Small intestine (tissue), 7 donors: ENCODE measurements at regions not wholly inside any gene's neighbourhood (a gene's known extent, or its start where the extent isn't known, plus 50 kb on each side); places are given as distances from the start of the nearest gene placed in this dataset.
"Not testable (repeated sequence)": the region's sequence is repeated elsewhere in the genome, so short reads cannot be mapped to it uniquely, and the experiment has no call there.

Experiments
- DNase-seq, 2 donors: peaks; one replicate each; pipeline versions ENCODE4 v3.0.0 to v3.0.0-alpha.2; 2013
- FAIRE-seq: peaks from 2 replicates; lab custom pipeline; 2012; peaks lifted over from hg19 to GRCh38; lab: Jason Lieb, UNC
- H3K27ac ChIP-seq, 3 donors: one replicate each; pipeline ENCODE4 v1.5.1; 2013; ENCODE audit warnings: low read length in 2 of 3, mild to moderate bottlenecking in 2 of 3, control low read depth in 1 of 3, inconsistent platforms in 1 of 3, low read depth in 1 of 3, moderate library complexity in 1 of 3
- H3K27me3 ChIP-seq, 3 donors: one replicate each; pipeline ENCODE4 v1.6.1; 2013; ENCODE audit warnings: low read length in 3 of 3, inconsistent platforms in 1 of 3; ENCODE audit not compliant: control insufficient read depth in 3 of 3, insufficient read depth in 3 of 3
- H3K36me3 ChIP-seq, 3 donors: one replicate each; pipeline ENCODE4 v1.6.1; 2013; ENCODE audit warnings: low read length in 3 of 3, inconsistent platforms in 1 of 3, low read depth in 1 of 3, mild to moderate bottlenecking in 1 of 3, moderate library complexity in 1 of 3; ENCODE audit not compliant: control insufficient read depth in 3 of 3, insufficient read depth in 2 of 3
- H3K4me1 ChIP-seq, 3 donors: one replicate each; pipeline ENCODE4 v1.6.1; 2013; ENCODE audit warnings: low read length in 2 of 3, inconsistent platforms in 1 of 3, low read depth in 1 of 3, mild to moderate bottlenecking in 1 of 3, moderate library complexity in 1 of 3; ENCODE audit not compliant: control insufficient read depth in 3 of 3, insufficient read depth in 2 of 3
- H3K4me3 ChIP-seq, 3 donors: one replicate each; pipeline ENCODE4 v1.5.1; 2013; ENCODE audit warnings: low read length in 3 of 3, control low read depth in 1 of 3, inconsistent platforms in 1 of 3, low read depth in 1 of 3, mild to moderate bottlenecking in 1 of 3, moderate library complexity in 1 of 3
- H3K9me3 ChIP-seq, 2 donors: one replicate each; pipeline ENCODE4 v1.6.1; 2013; ENCODE audit warnings: low read depth in 1 of 2, low read length in 1 of 2; ENCODE audit not compliant: control insufficient read depth in 2 of 2, insufficient read depth in 1 of 2
- WGBS, 3 donors: extraction: QIAGEN DNeasy Blood & Tissue Kit; methylation state at CpG; one replicate each; pipeline ENCODE4 v1.1.7; 2013; 5-methylcytosine and 5-hydroxymethylcytosine counted together
- donor health status: healthy with polysubstance abuse.
- donor health status: control.
- donor health status: control.
- donor health status: Bipolar disorder and iron deficiency.
- donor health status: healthy.

DNA sequence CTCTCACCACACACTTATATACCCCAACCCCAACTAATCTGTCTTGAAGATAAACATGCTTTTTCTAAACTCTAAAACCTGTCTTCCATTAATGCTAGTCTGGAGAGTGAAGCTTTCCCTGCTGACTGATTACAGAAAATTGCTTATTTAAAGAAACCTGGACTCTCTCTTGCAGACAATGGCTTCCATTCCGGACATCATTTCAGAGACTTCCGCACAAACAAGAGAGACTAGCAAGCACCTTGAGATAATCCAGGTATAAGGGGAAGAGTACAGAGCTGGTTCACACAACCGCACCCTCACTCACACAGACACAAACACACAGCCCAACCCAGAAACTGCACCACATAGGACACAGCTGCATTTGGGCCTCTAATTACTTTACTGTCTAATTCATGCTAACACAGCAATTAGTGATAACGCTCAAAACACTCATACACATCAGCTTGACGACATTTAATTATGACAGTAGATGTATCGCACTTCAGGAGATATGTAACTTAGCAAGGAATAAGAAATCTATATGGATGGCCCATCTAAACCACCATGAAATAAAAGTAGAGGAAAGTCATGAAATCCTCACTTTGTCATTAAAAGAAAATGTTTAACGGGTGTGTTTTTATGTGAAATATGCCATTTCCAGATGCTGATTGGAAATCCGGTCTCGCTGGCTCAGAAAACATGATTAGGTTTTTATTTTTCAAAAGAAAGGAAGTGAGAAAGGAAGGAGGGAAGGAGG, 138.1 kb upstream of the JARID2 start:
- 86 to 90% (median 90%) methylated on average over 9 of the region's 9 CpGs for WGBS, 3 donors
- H3K27me3 ChIP-seq = no peaks in the 10 kb centered on the region
- peaks cover 0 to 4% of the 10 kb centered on the region in 2 donors for H3K9me3 ChIP-seq
- no peak for FAIRE-seq
- H3K4me3 ChIP-seq = no peak overlapping the region
- H3K27ac ChIP-seq = no peak overlapping the region
- no peaks in the 10 kb centered on the region for H3K36me3 ChIP-seq
- DNase-seq = no peak
- H3K4me1 ChIP-seq = no peaks in the 10 kb centered on the region

DNA sequence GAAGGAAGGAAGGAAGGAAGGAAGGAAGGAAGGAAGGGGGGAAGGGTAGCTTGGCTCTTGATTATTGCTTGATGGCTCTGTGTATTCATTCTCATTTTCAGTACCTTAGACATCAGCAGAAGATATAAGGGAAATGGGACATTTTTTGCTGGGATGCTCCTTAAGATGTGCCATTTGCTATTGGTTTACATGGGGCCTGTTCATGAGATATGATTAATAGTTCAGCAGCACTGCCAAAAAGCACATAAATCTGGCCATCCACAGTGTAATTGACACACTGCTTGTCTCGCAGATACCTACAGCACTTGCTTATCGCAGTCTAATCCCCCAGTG, 137.5 kb upstream of the JARID2 start:
- no peak overlapping the region for H3K4me3 ChIP-seq
- FAIRE-seq = no peak
- no peaks in the 10 kb centered on the region for H3K36me3 ChIP-seq
- 94 to 96% (median 96%) methylated on average over 2 of the region's 2 CpGs for WGBS, 3 donors
- H3K27me3 ChIP-seq = no peaks in the 10 kb centered on the region
- DNase-seq = no peak
- peaks cover 0 to 4% of the 10 kb centered on the region in 2 donors for H3K9me3 ChIP-seq
- H3K4me1 ChIP-seq = no peaks in the 10 kb centered on the region
- H3K27ac ChIP-seq = no peak overlapping the region

DNA sequence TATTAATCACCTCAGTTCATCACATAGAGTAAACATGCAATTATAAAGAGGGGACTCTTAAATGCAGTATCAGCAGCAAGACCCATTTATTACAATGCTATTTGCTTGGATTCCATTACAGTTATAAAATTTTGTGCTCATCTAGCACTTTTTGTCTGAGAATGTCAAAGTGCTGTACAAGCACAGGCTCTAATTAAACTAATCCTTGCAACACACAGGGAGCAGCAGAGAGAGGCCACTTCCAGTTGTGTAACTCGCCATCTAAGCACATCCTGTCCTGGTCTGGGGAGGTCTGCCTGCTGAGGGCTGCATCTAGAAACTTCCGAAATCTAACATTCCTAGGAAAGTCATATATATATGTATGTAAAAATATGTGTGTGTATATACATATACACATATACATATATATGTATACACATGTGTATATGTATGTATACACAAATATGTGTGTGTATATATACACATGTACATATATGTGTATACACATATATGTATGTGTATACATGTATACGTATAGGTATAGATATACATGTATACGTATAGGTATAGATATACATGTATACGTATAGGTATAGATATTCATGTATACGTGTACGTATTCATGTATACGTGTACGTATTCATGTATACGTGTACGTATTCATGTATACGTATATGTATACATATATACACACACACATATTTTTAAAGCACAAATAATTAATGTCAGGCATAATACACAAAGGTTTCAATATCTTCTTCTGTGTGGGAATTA, 136.4 kb upstream of the JARID2 start:
- H3K9me3 ChIP-seq = peaks cover 0 to 4% of the 10 kb centered on the region in 2 donors
- 87 to 91% (median 88%) methylated on average over 12 of the region's 12 CpGs for WGBS, 3 donors
- no peaks in the 10 kb centered on the region for H3K27me3 ChIP-seq
- H3K4me1 ChIP-seq = no peaks in the 10 kb centered on the region
- FAIRE-seq = peak; percentile 53
- H3K4me3 ChIP-seq = no peak overlapping the region
- H3K27ac ChIP-seq = no peak overlapping the region
- DNase-seq = peak in 1 of 2 donors; percentile 39
- no peaks in the 10 kb centered on the region for H3K36me3 ChIP-seq

DNA sequence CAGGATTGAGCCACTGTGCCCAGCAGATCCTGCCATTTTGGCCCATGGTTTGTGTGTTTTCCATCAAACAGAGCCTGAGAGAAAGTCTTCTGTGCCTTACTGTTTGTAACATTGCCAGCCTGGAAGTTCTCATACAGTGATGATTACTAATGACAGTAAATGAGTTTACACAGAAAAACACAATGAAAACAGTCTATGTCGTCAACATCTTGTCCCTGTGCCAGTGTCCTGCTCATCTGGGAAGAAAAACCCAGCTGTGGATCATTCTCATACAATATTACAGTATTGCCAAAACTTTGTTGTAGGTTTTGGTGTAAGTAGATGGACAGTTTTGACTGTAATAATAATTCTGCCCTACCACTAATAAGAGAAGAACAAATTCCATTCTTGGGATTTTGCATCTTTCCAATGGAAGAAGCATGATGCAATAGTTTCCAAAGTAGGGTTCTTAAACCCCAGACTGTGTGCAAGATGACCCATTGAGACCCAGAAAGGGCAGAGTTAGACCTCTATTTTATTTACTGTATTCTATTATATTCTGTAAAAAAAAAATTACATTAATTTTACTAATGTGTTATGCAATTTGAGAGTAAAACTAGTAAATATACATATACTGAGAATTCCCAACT, 135.0 kb upstream of the JARID2 start:
- Histone ChIP-seq H3K9me3 (no peaks in the 10 kb centered on the region), H3K4me3 (no peak overlapping the region), H3K27ac (no peak overlapping the region), H3K27me3 (no peaks in the 10 kb centered on the region), H3K4me1 (no peaks in the 10 kb centered on the region), H3K36me3 (no peaks in the 10 kb centered on the region)
- FAIRE-seq = no peak
- WGBS, 3 donors = 60 to 92% (median 74%) methylated on average over 1 of the region's 1 CpG
- no peak for DNase-seq

DNA sequence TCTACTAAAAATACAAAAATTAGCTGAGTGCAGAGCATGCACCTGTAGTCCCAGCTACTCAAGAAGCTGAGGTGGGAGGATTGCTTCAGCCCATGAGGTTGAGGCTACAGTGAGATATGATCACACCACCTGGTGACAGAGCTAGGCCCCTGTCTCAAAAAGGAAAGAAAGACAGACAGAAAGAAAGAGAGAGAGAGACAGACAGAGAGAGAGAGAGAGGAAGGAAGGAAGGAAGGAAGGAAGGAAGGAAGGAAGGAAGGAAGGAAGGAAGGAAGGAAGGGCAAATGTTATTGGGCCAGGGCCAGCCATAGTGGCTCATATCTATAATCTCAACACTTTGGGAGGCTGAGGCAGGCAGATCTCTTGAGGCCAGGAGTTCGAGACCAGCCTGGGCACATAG, 134.3 kb upstream of the JARID2 start:
- H3K4me1 ChIP-seq, H3K36me3 ChIP-seq, H3K4me3 ChIP-seq, DNase-seq, H3K27me3 ChIP-seq, H3K9me3 ChIP-seq, H3K27ac ChIP-seq, FAIRE-seq: not testable (repeated sequence)
- WGBS, 3 donors = 86 to 95% (median 92%) methylated on average over 1 of the region's 1 CpG

DNA sequence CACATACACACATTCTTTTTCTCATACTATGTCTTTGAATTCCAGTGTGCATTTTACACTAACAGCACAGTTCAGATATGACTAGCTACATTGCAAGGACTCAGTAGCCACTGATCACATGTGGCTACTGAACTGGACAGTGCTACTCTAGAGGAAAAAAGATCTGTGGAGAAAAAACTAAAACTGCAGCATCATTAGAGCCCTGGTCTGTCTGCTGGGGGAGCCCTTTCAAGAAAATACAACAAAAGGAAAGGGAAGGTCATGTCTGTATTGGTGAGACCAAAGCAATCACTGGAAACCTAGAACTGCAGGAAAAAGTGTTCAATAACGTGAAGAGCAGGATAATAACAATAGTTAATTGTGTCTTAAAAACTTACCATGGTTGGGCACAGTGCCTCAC, 132.3 kb upstream of the JARID2 start:
- DNase-seq (no peak), FAIRE-seq (no peak)
- Histone ChIP-seq H3K9me3 (no peaks in the 10 kb centered on the region), H3K4me3 (no peak overlapping the region), H3K36me3 (no peaks in the 10 kb centered on the region), H3K4me1 (no peaks in the 10 kb centered on the region), H3K27ac (no peak overlapping the region), H3K27me3 (no peaks in the 10 kb centered on the region)
- WGBS, 3 donors = 38 to 78% (median 71%) methylated on average over 1 of the region's 1 CpG

DNA sequence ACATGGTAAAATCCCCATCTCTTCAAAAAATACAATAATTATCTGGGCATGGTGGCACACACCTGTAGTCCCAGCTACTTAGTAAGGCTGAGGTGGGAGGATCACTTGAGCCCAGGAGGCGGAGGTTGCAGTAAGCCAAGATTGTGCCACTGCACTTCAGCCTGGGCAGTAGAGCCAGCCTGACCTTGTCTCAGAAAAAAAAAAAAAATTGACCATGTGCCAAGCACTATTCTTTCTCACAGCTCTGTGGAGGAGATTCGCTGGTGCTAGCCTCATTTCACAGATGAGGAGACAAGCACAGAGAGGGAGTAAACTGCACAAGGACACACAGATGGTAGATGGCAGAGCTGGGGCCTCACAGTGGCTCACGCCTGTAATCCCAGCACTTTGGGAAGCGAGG, 131.8 kb upstream of the JARID2 start:
- 78 to 83% (median 83%) methylated on average over 4 of the region's 4 CpGs for WGBS, 3 donors
- Histone ChIP-seq H3K9me3 (no peaks in the 10 kb centered on the region), H3K27me3 (no peaks in the 10 kb centered on the region), H3K36me3 (no peaks in the 10 kb centered on the region), H3K4me1 (no peaks in the 10 kb centered on the region), H3K4me3 (no peak overlapping the region), H3K27ac (no peak overlapping the region)
- DNase-seq (no peak), FAIRE-seq (no peak)

DNA sequence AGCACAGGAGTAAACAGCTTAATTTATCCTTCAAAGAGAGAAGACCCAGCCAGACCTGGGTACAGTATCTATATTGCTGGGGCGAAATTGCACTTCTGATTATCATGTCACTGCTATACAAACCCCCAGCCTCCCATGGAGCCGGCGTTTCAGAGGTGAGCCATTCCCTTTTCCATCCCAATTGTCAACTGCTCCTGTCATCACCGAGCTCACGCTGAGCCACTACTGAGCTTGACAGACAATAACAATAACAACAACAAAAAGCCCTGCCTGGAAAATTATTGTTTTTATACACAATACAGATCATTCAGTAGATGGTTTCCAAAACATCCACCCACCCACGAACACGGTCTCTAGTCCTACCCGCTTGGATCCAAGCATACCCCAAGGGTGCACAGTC, 129.0 kb upstream of the JARID2 start:
- no peak for FAIRE-seq
- no peaks in the 10 kb centered on the region for H3K9me3 ChIP-seq
- no peak for DNase-seq
- 90 to 94% (median 90%) methylated on average over 8 of the region's 8 CpGs for WGBS, 3 donors
- no peak overlapping the region for H3K4me3 ChIP-seq
- H3K36me3 ChIP-seq = no peaks in the 10 kb centered on the region
- H3K27ac ChIP-seq = no peak overlapping the region
- no peaks in the 10 kb centered on the region for H3K4me1 ChIP-seq
- no peaks in the 10 kb centered on the region for H3K27me3 ChIP-seq
